AG09309 (cell line): ENCODE measurements at regions not wholly inside any gene's neighbourhood (a gene's known extent, or its start where the extent isn't known, plus 50 kb on each side); places are given as distances from the start of the nearest gene placed in this dataset.

Experiments used
- DNase-seq: peaks from one replicate; pipeline ENCODE4 v3.0.0-alpha.2; 2010; ENCODE audit warnings: low read depth
- H3K4me3 ChIP-seq: 2 replicates; pipeline ENCODE4 v1.5.1; 2011; ENCODE audit warnings: mild to moderate bottlenecking, low read depth, low read length, moderate library complexity; ENCODE audit not compliant: control insufficient read depth
- CTCF ChIP-seq: IDR thresholded peaks from 2 replicates; pipeline ENCODE4 v1.5.1; 2011; ENCODE audit warnings: mild to moderate bottlenecking, low read depth, low read length, inconsistent platforms; ENCODE audit not compliant: insufficient read depth, control insufficient read depth; ENCODE audit errors: missing control alignments

GRCh38 chr5:68381909-68382308 lies 166.4 kb downstream of the PIK3R1 start:
- H3K4me3 ChIP-seq = no peak overlapping the region
- no peak for DNase-seq
- TF ChIP-seq CTCF = no peak

DNA sequence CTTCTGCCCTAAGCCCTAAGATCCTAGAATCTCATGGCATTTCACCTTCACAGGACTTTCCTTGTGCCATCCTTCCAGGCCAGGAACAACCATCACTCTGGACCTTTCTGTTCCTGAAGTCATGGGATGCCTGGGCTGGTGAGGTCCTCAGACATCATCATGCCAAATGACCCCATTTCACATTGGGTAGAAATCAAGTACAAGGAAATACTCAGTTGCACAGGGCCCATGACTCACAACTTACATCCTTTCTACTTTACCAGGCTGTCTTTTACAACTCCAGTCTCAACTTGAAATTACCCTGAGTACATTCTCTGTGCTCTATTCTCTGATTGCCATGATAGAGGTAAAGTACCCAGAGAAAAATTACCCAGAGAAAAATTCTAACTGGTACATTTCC lies 167.1 kb downstream of the PIK3R1 start:
- DNase-seq = no peak
- no peak for TF ChIP-seq CTCF
- no peak overlapping the region for H3K4me3 ChIP-seq

GRCh38 chr5:68383888-68384310 lies 168.3 kb downstream of the PIK3R1 start:
- no peak for DNase-seq
- no peak for TF ChIP-seq CTCF
- no peak overlapping the region for H3K4me3 ChIP-seq

GRCh38 chr5:68384936-68385594 lies 169.5 kb downstream of the PIK3R1 start:
- DNase-seq = no peak
- no peak overlapping the region for H3K4me3 ChIP-seq
- no peak for TF ChIP-seq CTCF

DNA sequence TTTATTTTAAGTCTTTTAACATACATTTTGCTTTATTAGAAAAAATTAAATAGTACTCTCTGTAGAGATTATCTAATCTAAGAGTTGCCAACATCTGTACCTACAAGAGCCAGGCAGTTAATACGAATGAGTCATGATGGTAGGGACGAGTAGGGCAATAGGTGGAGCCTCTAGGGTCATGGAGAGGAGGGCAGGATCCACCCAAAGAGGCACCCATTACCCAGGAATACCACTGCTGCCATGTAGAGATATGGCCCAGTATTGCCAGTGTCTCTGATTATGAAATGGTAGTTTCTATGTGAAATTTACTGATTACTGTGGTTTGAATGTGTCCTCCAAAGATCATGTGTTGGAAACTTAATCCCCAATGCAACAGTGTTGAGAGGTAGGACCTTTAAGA lies 170.4 kb downstream of the PIK3R1 start:
- TF ChIP-seq CTCF = no peak
- no peak overlapping the region for H3K4me3 ChIP-seq
- no peak for DNase-seq

GRCh38 chr5:68387074-68387796 lies 171.7 kb downstream of the PIK3R1 start:
- no peak for DNase-seq
- H3K4me3 ChIP-seq = no peak overlapping the region
- TF ChIP-seq CTCF = no peak

DNA sequence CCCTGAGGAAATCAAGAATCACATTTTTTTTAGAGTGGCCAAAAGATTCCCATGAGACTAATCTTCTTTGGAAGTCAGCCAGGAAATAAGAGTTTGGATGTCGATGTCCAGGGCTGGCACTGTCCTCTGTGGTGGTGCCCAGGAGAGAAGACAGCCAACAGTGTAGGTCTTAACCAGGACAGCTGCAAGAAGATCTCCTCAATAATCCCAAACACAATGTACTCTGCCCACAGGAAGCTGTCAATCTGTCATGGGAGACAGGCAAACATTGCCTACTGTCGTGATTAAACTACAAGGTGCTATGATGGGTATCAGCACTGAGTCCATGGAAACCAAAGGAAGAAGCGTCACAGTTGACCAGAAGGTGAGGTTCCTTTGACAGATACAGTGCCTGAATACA lies 174.1 kb downstream of the PIK3R1 start:
- H3K4me3 ChIP-seq = no peak overlapping the region
- no peak for DNase-seq
- no peak for TF ChIP-seq CTCF
